ENCODE measurements at regions not wholly inside any gene's neighbourhood (a gene's known extent, or its start where the extent isn't known, plus 50 kb on each side); places are given as distances from the start of the nearest gene placed in this dataset.

GRCh38 chr6:99013661-99014060 lies 65.9 kb upstream of the FBXL4 start (continued):
- no peak for TF ChIP-seq HOMEZ (CRISPR knock-in tag; IDR thresholded peaks at IDR 0.05)
- no peak for TF ChIP-seq SMARCE1 (IDR thresholded peaks at IDR 0.05)
- no peak for TF ChIP-seq ZBTB7A (IDR thresholded peaks at IDR 0.05; ENCODE audit: borderline replicate concordance, control insufficient read depth, low read depth, low read length)
- TF ChIP-seq ZNF717 (CRISPR knock-in tag; IDR thresholded peaks at IDR 0.05): no peak

DNA sequence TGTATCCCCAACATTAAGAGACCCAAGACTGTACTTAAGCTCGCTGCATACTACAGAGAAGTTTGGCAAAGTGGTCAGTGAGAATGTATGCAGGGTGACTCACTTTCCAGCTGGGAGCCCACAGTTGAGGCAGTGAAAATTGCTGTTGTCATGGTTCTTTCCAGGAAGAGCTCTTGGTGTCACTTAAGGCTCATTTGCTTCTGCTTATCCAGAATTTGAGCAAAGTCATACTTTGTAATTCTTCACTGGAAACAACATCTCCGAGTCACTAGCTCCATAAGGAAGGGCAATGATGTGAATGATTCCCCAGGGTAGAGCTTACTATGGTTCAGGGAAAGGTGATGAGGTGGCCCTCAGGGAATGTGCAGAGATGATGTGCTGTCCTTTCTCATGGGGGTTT lies 65.4 kb upstream of the FBXL4 start:
- Histone ChIP-seq H3K9me3 (replicated peaks; ENCODE audit: control insufficient read depth, insufficient read depth, low read depth, low read length) (no peaks in the 10 kb centered on the region), H2AFZ (ENCODE audit: low read depth, low read length) (no peak overlapping the region), H3K27me3 (ENCODE audit: control insufficient read depth in 2 of 2, insufficient read depth in 2 of 2, low read length in 2 of 2) (no peaks in the 10 kb centered on the region), H3K4me3 (no peak overlapping the region), H3K4me2 (ENCODE audit: insufficient read depth, low read length) (no peak overlapping the region), H3K27ac (ENCODE audit: extremely low read depth, low read depth, low read length) (no peak overlapping the region), H4K20me1 (replicated peaks; ENCODE audit: control insufficient read depth, insufficient read depth, low read length) (no peaks in the 10 kb centered on the region), H3K9ac (ENCODE audit: insufficient read depth in 1 of 2, low read depth in 2 of 2, low read length in 2 of 2) (no peak overlapping the region), H3K9me1 (ENCODE audit: control insufficient read depth, insufficient read depth, low read length) (no peaks in the 10 kb centered on the region), H3K4me1 (replicated peaks in 1 of 2; ENCODE audit: control insufficient read depth in 2 of 2, insufficient read depth in 2 of 2, low read length in 2 of 2) (no peaks in the 10 kb centered on the region; a peak in 1 of 5 replicates), H3K79me2 (ENCODE audit: control insufficient read depth, insufficient read depth, low read length) (no peaks in the 10 kb centered on the region), H3K36me3 (ENCODE audit: control insufficient read depth, insufficient read depth, low read length) (no peaks in the 10 kb centered on the region)
- ATAC-seq (0 out of 3 replicates have a peak, but pooled peaks have one; percentile 25), FAIRE-seq (no peak), DNase-seq (ENCODE audit: extremely low read depth in 1 of 4, low spot score in 3 of 4) (peak in 2 of 4 experiments; percentile 9 to 16)
- WGBS (ENCODE audit: insufficient coverage, low coverage, missing lambda C conversion rate): 0% methylated on average over 2 of the region's 2 CpGs
- POLR2A ChIA-PET: interaction anchor here (1.2 kb wide), 1 partner anchor 13 kb away, joined by 3 read pairs; no protein-coding TSS in a partner anchor
- in situ Hi-C loops (cut with MboI) (no loop called here), intact Hi-C loops (cut with micrococcal nuclease) (no loop called here)
- CTCF ChIA-PET (ENCODE audit: low intra/inter-chr PET ratio): no interaction called here
- no TSS peak for BruUV-seq (replicated peaks)
- TF ChIP-seq SIRT6 (IDR thresholded peaks at IDR 0.05; ENCODE audit: low read depth, low read length) (no peak), ZKSCAN1 (IDR thresholded peaks at IDR 0.05; ENCODE audit: low read depth, low read length) (no peak), TAF9B (IDR thresholded peaks at IDR 0.05; ENCODE audit: partially characterized antibody) (peak; percentile 18), ZNF263 (CRISPR knock-in tag; IDR thresholded peaks at IDR 0.05; ENCODE audit: borderline replicate concordance) (no peak), TFAP4 (CRISPR knock-in tag; IDR thresholded peaks at IDR 0.05; ENCODE audit: borderline replicate concordance) (peak; percentile 37; the same call in 1 of the 2 replicates)
- TF ChIP-seq, protein P1, sequence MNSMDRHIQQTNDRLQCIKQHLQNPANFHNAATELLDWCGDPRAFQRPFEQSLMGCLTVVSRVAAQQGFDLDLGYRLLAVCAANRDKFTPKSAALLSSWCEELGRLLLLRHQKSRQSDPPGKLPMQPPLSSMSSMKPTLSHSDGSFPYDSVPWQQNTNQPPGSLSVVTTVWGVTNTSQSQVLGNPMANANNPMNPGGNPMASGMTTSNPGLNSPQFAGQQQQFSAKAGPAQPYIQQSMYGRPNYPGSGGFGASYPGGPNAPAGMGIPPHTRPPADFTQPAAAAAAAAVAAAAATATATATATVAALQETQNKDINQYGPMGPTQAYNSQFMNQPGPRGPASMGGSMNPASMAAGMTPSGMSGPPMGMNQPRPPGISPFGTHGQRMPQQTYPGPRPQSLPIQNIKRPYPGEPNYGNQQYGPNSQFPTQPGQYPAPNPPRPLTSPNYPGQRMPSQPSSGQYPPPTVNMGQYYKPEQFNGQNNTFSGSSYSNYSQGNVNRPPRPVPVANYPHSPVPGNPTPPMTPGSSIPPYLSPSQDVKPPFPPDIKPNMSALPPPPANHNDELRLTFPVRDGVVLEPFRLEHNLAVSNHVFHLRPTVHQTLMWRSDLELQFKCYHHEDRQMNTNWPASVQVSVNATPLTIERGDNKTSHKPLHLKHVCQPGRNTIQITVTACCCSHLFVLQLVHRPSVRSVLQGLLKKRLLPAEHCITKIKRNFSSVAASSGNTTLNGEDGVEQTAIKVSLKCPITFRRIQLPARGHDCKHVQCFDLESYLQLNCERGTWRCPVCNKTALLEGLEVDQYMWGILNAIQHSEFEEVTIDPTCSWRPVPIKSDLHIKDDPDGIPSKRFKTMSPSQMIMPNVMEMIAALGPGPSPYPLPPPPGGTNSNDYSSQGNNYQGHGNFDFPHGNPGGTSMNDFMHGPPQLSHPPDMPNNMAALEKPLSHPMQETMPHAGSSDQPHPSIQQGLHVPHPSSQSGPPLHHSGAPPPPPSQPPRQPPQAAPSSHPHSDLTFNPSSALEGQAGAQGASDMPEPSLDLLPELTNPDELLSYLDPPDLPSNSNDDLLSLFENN (IDR thresholded peaks at IDR 0.05; ENCODE audit: low read depth in 2 of 2, low read length in 2 of 2): no peak
- TF ChIP-seq, protein P2, sequence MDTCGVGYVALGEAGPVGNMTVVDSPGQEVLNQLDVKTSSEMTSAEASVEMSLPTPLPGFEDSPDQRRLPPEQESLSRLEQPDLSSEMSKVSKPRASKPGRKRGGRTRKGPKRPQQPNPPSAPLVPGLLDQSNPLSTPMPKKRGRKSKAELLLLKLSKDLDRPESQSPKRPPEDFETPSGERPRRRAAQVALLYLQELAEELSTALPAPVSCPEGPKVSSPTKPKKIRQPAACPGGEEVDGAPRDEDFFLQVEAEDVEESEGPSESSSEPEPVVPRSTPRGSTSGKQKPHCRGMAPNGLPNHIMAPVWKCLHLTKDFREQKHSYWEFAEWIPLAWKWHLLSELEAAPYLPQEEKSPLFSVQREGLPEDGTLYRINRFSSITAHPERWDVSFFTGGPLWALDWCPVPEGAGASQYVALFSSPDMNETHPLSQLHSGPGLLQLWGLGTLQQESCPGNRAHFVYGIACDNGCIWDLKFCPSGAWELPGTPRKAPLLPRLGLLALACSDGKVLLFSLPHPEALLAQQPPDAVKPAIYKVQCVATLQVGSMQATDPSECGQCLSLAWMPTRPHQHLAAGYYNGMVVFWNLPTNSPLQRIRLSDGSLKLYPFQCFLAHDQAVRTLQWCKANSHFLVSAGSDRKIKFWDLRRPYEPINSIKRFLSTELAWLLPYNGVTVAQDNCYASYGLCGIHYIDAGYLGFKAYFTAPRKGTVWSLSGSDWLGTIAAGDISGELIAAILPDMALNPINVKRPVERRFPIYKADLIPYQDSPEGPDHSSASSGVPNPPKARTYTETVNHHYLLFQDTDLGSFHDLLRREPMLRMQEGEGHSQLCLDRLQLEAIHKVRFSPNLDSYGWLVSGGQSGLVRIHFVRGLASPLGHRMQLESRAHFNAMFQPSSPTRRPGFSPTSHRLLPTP (IDR thresholded peaks at IDR 0.05; ENCODE audit: borderline replicate concordance, extremely low read depth, insufficient read length): no peak

All from K562 (cell line).